MM.1S (cell line): ENCODE measurements at regions not wholly inside any gene's neighbourhood (a gene's known extent, or its start where the extent isn't known, plus 50 kb on each side); places are given as distances from the start of the nearest gene placed in this dataset.
A peak's percentile ranks its signal among the peaks of the same experiment; 100 is the strongest.

ENCODE experiments used
- DNase-seq: peaks from one replicate; pipeline ENCODE4 v3.0.0-alpha.2; 2015
- H2AFZ ChIP-seq: fragments of 300-600 bp; sonication (generic); 2 replicates; pipeline ENCODE4 v1.6.0; 2016; ENCODE audit warnings: antibody characterized with exemption, low read length
- H3F3A ChIP-seq: fragments of 300-600 bp; sonication (generic); 2 replicates; pipeline ENCODE4 v1.6.1; 2016; ENCODE audit warnings: mild to moderate bottlenecking, antibody characterized with exemption, low read length, moderate library complexity, mixed read lengths; ENCODE audit not compliant: insufficient read depth
- H3K27ac ChIP-seq: fragments of 300-600 bp; sonication (generic); 2 replicates; pipeline ENCODE4 v1.5.1; 2016; ENCODE audit warnings: mild to moderate bottlenecking, low read length
- H3K27me3 ChIP-seq: fragments of 300-600 bp; sonication (generic); replicated peaks from 2 replicates; pipeline ENCODE4 v1.6.0; 2016; ENCODE audit warnings: low read length; ENCODE audit not compliant: insufficient read depth
- H3K36me3 ChIP-seq: fragments of 300-600 bp; sonication (generic); replicated peaks from 2 replicates; pipeline ENCODE4 v1.6.1; 2016; ENCODE audit warnings: mild to moderate bottlenecking, low read length, mixed read lengths; ENCODE audit not compliant: insufficient read depth
- H3K4me1 ChIP-seq: fragments of 300-600 bp; sonication (generic); 2 replicates; pipeline ENCODE4 v1.6.1; 2016; ENCODE audit warnings: low read length, mixed read lengths
- H3K4me2 ChIP-seq: fragments of 300-600 bp; sonication (generic); 2 replicates; pipeline ENCODE4 v1.6.0; 2016; ENCODE audit warnings: low read depth, low read length
- H3K4me3 ChIP-seq: fragments of 300-600 bp; sonication (generic); 2 replicates; pipeline ENCODE4 v1.5.1; 2016; ENCODE audit warnings: low read length, mixed read lengths
- H3K79me2 ChIP-seq: fragments of 300-600 bp; sonication (generic); 2 replicates; pipeline ENCODE4 v1.6.1; 2016; ENCODE audit warnings: mixed run types, low read length, mixed read lengths
- H3K9ac ChIP-seq: fragments of 300-600 bp; sonication (generic); 2 replicates; pipeline ENCODE4 v1.6.1; 2016; ENCODE audit warnings: low read length, mixed read lengths
- H3K9me2 ChIP-seq: fragments of 300-600 bp; sonication (generic); replicated peaks from 2 replicates; pipeline ENCODE4 v1.6.1; 2016; ENCODE audit warnings: mild to moderate bottlenecking, low read length, mixed read lengths; ENCODE audit not compliant: insufficient read depth
- H3K9me3 ChIP-seq: fragments of 300-600 bp; sonication (generic); replicated peaks from 2 replicates; pipeline ENCODE4 v1.6.1; 2016; ENCODE audit warnings: mild to moderate bottlenecking, low read length, mixed read lengths; ENCODE audit not compliant: insufficient read depth
- H4K20me1 ChIP-seq: fragments of 300-600 bp; sonication (generic); 2 replicates; pipeline ENCODE4 v1.6.1; 2016; ENCODE audit warnings: mild to moderate bottlenecking, low read length, moderate library complexity, mixed read lengths; ENCODE audit not compliant: insufficient read depth
- CTCF ChIP-seq: fragments of 300-600 bp; sonication (generic); IDR thresholded peaks from 2 replicates; pipeline ENCODE4 v1.5.1; 2016; ENCODE audit warnings: antibody characterized with exemption, low read length, mixed read lengths
- EZH2 ChIP-seq: fragments of 300-600 bp; sonication (generic); optimal IDR thresholded peaks from 2 replicates; pipeline ENCODE3; 2017; ENCODE audit warnings: low read depth, mild to moderate bottlenecking, antibody characterized with exemption, low read length, mixed read lengths
- EZH2phosphoT487 ChIP-seq: fragments of 300-600 bp; sonication (generic); IDR thresholded peaks from 2 replicates; pipeline ENCODE4 v1.6.1; 2018; ENCODE audit warnings: antibody characterized with exemption, low read length

GRCh38 chr4:33262824-33263223, 2542.7 kb downstream of the PCDH7 start:
- no peaks in the 10 kb centered on the region for H3K79me2 ChIP-seq
- no peaks in the 10 kb centered on the region for H3K36me3 ChIP-seq
- H3K4me1 ChIP-seq, result no peaks in the 10 kb centered on the region
- H3K9me3 ChIP-seq, result no peaks in the 10 kb centered on the region
- H3K4me2 ChIP-seq, result no peak overlapping the region
- no peak for DNase-seq
- no peak overlapping the region for H3K27ac ChIP-seq
- H4K20me1 ChIP-seq, result no peaks in the 10 kb centered on the region
- no peaks in the 10 kb centered on the region for H3K27me3 ChIP-seq
- H3K4me3 ChIP-seq, result no peak overlapping the region
- H3K9me2 ChIP-seq, result no peaks in the 10 kb centered on the region
- no peaks in the 10 kb centered on the region for H3F3A ChIP-seq
- no peak overlapping the region for H2AFZ ChIP-seq
- TF ChIP-seq EZH2phosphoT487 (no peak), EZH2 (no peak), CTCF (no peak)
- no peak overlapping the region for H3K9ac ChIP-seq

- Histone ChIP-seq H3K4me3 (no peak overlapping the region), H3K27me3 (no peaks in the 10 kb centered on the region), H3K4me1 (no peaks in the 10 kb centered on the region), H2AFZ (no peak overlapping the region), H3K9me2 (no peaks in the 10 kb centered on the region), H3K4me2 (no peak overlapping the region), H3K27ac (no peak overlapping the region), H3F3A (no peaks in the 10 kb centered on the region), H3K79me2 (no peaks in the 10 kb centered on the region), H3K9ac (no peak overlapping the region), H4K20me1 (no peaks in the 10 kb centered on the region), H3K9me3 (no peaks in the 10 kb centered on the region; the same call in 1 of the 2 replicates), H3K36me3 (no peaks in the 10 kb centered on the region)
- peak; percentile 15 for DNase-seq
- no peak for TF ChIP-seq EZH2phosphoT487
- TF ChIP-seq EZH2, result no peak
- no peak for TF ChIP-seq CTCF
Observed at GRCh38 chr4:33268776-33269175, 2548.6 kb downstream of the PCDH7 start.

- Histone ChIP-seq H3K27ac (no peak overlapping the region), H3K9ac (no peak overlapping the region), H3K36me3 (no peaks in the 10 kb centered on the region), H3K4me1 (no peaks in the 10 kb centered on the region), H3K4me3 (no peak overlapping the region), H3K4me2 (no peak overlapping the region), H3K9me2 (no peaks in the 10 kb centered on the region), H3K27me3 (no peaks in the 10 kb centered on the region), H2AFZ (no peak overlapping the region), H3K79me2 (no peaks in the 10 kb centered on the region), H4K20me1 (no peaks in the 10 kb centered on the region), H3F3A (no peaks in the 10 kb centered on the region), H3K9me3 (no peaks in the 10 kb centered on the region; the same call in 1 of the 2 replicates)
- no peak for TF ChIP-seq EZH2phosphoT487
- TF ChIP-seq EZH2, result no peak
- TF ChIP-seq CTCF, result no peak
- no peak for DNase-seq
Observed at GRCh38 chr4:33270403-33270802, 2550.2 kb downstream of the PCDH7 start.
